SIG-M5 treated with dmso at 0.1 percent for 504 hours (cell line): ENCODE measurements at regions not wholly inside any gene's neighbourhood (a gene's known extent, or its start where the extent isn't known, plus 50 kb on each side); places are given as distances from the start of the nearest gene placed in this dataset.

Experiments used
- DNase-seq: peaks from one replicate; lab custom pipeline; 2025; ENCODE audit not compliant: unreplicated experiment; lab: John Stamatoyannopoulos, UW

- DNase-seq: no peak
Measured at GRCh38 chr21:15149600-15150224, 84.9 kb upstream of the NRIP1 start.

GRCh38 chr21:15151385-15152103, 86.7 kb upstream of the NRIP1 start:
- DNase-seq: no peak

GRCh38 chr21:15152591-15152990, 87.8 kb upstream of the NRIP1 start:
- DNase-seq: peak; percentile 19

GRCh38 chr21:15159382-15160020, 94.7 kb upstream of the NRIP1 start:
- DNase-seq: peak; percentile 64

- DNase-seq: no peak
Measured at GRCh38 chr21:15160136-15160535, 95.3 kb upstream of the NRIP1 start.

- no peak for DNase-seq
Measured at GRCh38 chr21:15162921-15163320, 98.1 kb upstream of the NRIP1 start.

- no peak for DNase-seq
Measured at GRCh38 chr21:15164273-15164672, 99.5 kb upstream of the NRIP1 start.

GRCh38 chr21:15164678-15165303, 100.0 kb upstream of the NRIP1 start:
- no peak for DNase-seq

GRCh38 chr21:15170614-15171013, 105.8 kb upstream of the NRIP1 start:
- no peak for DNase-seq

GRCh38 chr21:15171546-15171945, 106.7 kb upstream of the NRIP1 start:
- no peak for DNase-seq

GRCh38 chr21:15172963-15173362, 108.2 kb upstream of the NRIP1 start:
- no peak for DNase-seq

- DNase-seq: no peak
Measured at GRCh38 chr21:15174923-15175322, 110.1 kb upstream of the NRIP1 start.

- DNase-seq: no peak
Measured at GRCh38 chr21:15182731-15183130, 117.9 kb upstream of the NRIP1 start.

- DNase-seq: no peak
Measured at GRCh38 chr21:15183813-15184257, 119.0 kb upstream of the NRIP1 start.

- DNase-seq: no peak
Measured at GRCh38 chr21:15190412-15190811, 125.6 kb upstream of the NRIP1 start.

GRCh38 chr21:15190837-15191236, 126.0 kb upstream of the NRIP1 start:
- DNase-seq: no peak

- no peak for DNase-seq
Measured at GRCh38 chr21:15191342-15191741, 126.5 kb upstream of the NRIP1 start.

- DNase-seq: peak; percentile 21
Measured at GRCh38 chr21:15192243-15192642, 127.4 kb upstream of the NRIP1 start.

GRCh38 chr21:15193937-15194336, 129.1 kb upstream of the NRIP1 start:
- DNase-seq: no peak

GRCh38 chr21:15195104-15195503, 130.3 kb upstream of the NRIP1 start:
- DNase-seq: no peak

GRCh38 chr21:15195768-15196167, 131.0 kb upstream of the NRIP1 start:
- DNase-seq: no peak

- no peak for DNase-seq
Measured at GRCh38 chr21:15197696-15198095, 132.9 kb upstream of the NRIP1 start.
